GM06990 (cell line): ENCODE measurements at regions not wholly inside any gene's neighbourhood (a gene's known extent, or its start where the extent isn't known, plus 50 kb on each side); places are given as distances from the start of the nearest gene placed in this dataset.

Source experiments
- DNase-seq: peaks from one replicate; pipeline ENCODE4 v3.0.0-alpha.2; 2011; ENCODE audit not compliant: insufficient read length; ENCODE audit errors: extremely low read depth
- H3K27me3 ChIP-seq: replicated peaks from 2 replicates; pipeline ENCODE4 v1.6.0; 2011; ENCODE audit warnings: low read length; ENCODE audit not compliant: control insufficient read depth, insufficient read depth
- H3K36me3 ChIP-seq: 2 replicates; pipeline ENCODE4 v1.5.1; 2011; ENCODE audit warnings: low read length; ENCODE audit not compliant: control insufficient read depth, insufficient read depth
- H3K4me3 ChIP-seq: replicated peaks from 2 replicates; pipeline ENCODE4 v1.5.1; 2011; ENCODE audit warnings: low read depth, mild to moderate bottlenecking, control low read depth, low read length
- CTCF ChIP-seq: IDR thresholded peaks from 2 replicates; pipeline ENCODE4 v1.5.1; 2011; ENCODE audit warnings: low read length, control low read depth, mild to moderate bottlenecking, inconsistent platforms; ENCODE audit not compliant: insufficient read depth, poor library complexity, severe bottlenecking

GRCh38 chr6:156725712-156726111, 51.5 kb upstream of the ARID1B start:
- TF ChIP-seq CTCF, result no peak
- Histone ChIP-seq H3K36me3 (no peaks in the 10 kb centered on the region), H3K27me3 (no peaks in the 10 kb centered on the region), H3K4me3 (no peak overlapping the region)
- DNase-seq, result no peak

GRCh38 chr6:156720691-156721685, 56.2 kb upstream of the ARID1B start:
- peak overlapping the region; percentile 26 for H3K4me3 ChIP-seq
- DNase-seq, result peak; percentile 64

GRCh38 chr6:156719720-156720563, 57.2 kb upstream of the ARID1B start:
- peak; percentile 94 for DNase-seq
- Histone ChIP-seq H3K4me3 (peak overlapping the region; percentile 37; the same call in 1 of the 2 replicates), H3K27me3 (no peaks in the 10 kb centered on the region), H3K36me3 (no peaks in the 10 kb centered on the region)
- no peak for TF ChIP-seq CTCF

More at GRCh38 chr6:156720691-156721685, 56.2 kb upstream of the ARID1B start:
- H3K27me3 ChIP-seq, result no peaks in the 10 kb centered on the region
- H3K36me3 ChIP-seq, result no peaks in the 10 kb centered on the region
- TF ChIP-seq CTCF, result no peak

GRCh38 chr6:156719395-156719719, 57.8 kb upstream of the ARID1B start:
- no peak for DNase-seq
- no peak for TF ChIP-seq CTCF
- Histone ChIP-seq H3K36me3 (no peaks in the 10 kb centered on the region), H3K4me3 (peak overlapping the region; percentile 37; the same call in 1 of the 2 replicates), H3K27me3 (no peaks in the 10 kb centered on the region)

GRCh38 chr6:156718647-156719394, 58.4 kb upstream of the ARID1B start:
- H3K4me3 ChIP-seq, result no peak overlapping the region

More at GRCh38 chr6:156718647-156719394, 58.4 kb upstream of the ARID1B start:
- TF ChIP-seq CTCF, result no peak
- Histone ChIP-seq H3K36me3 (no peaks in the 10 kb centered on the region), H3K27me3 (no peaks in the 10 kb centered on the region)
- DNase-seq, result no peak
